T-helper 1 cell treated with Interleukin-12 subunit alpha and Interleukin-12 subunit beta and Interleukin-4 antibody, amounts not matched to agents 30 ng/mL and 1 ng/mL, for 36 hours (primary cell): ENCODE measurements at regions not wholly inside any gene's neighbourhood (a gene's known extent, or its start where the extent isn't known, plus 50 kb on each side); places are given as distances from the start of the nearest gene placed in this dataset.

Experiments used
- intact Hi-C: fragments of 100-400 bp; cut with micrococcal nuclease; formaldehyde crosslinking; loops from one replicate; pipeline ENCODE4 v1.15.1; 2024

DNA sequence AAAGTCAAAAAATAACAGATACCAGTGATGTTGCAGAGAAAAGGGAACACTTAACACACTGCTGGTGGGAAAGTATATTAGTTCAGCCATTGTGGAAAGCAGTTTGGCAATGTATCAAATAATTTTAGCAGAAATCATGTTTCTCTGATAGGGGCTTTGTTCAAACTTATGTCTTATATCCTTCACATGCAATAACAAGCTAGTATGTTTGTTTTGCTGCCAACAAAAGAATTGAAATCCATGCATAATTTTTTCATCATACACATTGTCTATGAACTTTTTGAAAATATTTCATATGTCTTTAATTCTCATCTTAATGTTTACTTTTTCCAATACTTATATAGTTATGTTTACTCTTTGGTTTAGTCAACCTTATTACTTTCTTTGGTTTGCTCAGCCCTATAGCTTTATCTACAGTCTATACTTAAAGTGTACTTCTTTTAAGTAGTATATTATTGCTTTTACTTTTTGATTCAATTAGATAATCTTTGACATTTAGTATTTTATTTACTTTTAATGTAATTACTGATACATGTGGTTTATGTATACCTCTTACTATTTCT, 639.6 kb upstream of the CBLB start:
- intact Hi-C loops = no loop called here

GRCh38 chr3:106510206-106510605, 641.4 kb upstream of the CBLB start:
- intact Hi-C loops = no loop called here

- intact Hi-C loops = no loop called here
Observed at GRCh38 chr3:106512846-106513245, 644.0 kb upstream of the CBLB start.

DNA sequence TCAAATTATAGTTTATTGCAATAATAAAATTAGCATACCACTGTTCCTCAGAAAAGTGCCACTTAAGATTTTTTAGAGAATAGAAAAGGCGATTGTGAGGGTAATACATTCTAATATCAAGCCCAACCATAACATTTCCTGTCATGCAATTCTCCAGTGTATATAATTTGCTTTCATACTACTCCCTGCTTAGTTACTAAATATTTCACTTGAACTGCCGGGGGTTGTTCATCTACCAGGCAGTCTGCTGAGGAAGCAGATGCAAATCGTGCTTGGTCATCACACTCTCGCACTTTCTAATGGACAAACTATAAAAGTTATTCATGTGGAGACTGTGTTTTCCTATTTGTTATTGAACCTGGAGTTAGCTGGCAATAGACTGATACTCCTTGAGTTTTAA, 645.6 kb upstream of the CBLB start:
- intact Hi-C loops = no loop called here

- intact Hi-C loops = no loop called here
Observed at GRCh38 chr3:106518516-106518915, 649.7 kb upstream of the CBLB start.

DNA sequence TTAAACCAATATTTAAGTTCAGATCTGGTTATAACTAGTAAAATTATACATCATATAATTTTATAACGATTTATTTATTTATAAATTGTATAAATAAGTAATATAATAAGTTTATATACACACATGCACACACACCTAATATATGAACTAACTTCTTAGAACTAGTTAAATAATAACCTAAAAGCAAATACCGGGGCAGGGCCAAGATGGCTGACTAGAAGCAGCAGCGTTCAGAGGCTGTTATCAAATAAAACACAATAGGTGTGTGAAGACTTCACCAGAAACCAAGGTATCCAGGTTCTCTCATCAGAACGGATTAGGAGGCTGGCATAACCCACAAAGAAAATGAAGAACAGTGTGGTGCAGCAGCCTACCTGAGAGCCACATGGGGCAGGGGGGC, 653.6 kb upstream of the CBLB start:
- intact Hi-C loops = no loop called here

DNA sequence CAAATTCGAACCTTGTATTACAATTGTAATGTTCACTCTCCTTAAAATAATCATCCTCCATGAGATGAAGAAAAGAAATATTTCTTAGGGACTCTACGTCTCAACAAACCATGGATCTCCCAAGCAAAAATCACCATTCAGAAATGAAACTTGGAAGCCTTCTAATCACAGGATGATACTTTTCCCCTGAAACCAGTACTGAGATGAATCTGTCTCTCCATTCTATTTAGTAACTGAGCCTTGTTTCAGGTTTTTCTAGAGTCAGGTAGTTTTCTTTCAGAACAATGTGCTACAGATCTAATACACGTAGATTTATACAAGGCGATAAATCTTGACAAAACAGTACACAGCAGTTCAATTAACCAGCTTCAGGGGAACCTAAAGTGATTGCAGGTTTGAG, 660.1 kb upstream of the CBLB start:
- intact Hi-C loops = no loop called here

DNA sequence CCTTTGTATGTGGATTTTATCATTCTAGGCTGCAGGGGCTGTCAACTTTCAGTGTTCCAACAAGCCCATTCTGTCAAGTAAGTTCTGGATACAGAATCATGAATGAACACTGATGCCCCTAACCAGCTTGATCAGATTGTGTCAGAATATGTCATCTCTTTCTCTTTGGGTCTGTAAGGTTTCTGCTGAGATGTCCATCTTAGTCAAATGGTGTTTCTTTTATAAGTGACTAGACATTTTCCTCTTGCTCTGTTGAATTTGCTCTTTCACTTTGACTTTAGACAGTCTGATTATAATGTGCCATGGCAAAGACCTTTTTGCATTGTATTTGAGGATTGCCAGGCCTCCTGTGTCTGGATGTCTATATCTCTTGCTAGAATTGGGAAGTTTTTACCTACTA, 660.9 kb upstream of the CBLB start:
- intact Hi-C loops = loop anchor here (5.0 kb wide), 3 partner anchors 78 to 197 kb away; no protein-coding TSS in a partner anchor

- intact Hi-C loops = loop anchor here (5.0 kb wide), 3 partner anchors 77 to 198 kb away; no protein-coding TSS in a partner anchor
Observed at GRCh38 chr3:106530367-106530766, 661.6 kb upstream of the CBLB start.

- intact Hi-C loops = loop anchor here (5.0 kb wide), 3 partner anchors 75 to 200 kb away; no protein-coding TSS in a partner anchor
Observed at GRCh38 chr3:106531771-106532329, 663.0 kb upstream of the CBLB start.

DNA sequence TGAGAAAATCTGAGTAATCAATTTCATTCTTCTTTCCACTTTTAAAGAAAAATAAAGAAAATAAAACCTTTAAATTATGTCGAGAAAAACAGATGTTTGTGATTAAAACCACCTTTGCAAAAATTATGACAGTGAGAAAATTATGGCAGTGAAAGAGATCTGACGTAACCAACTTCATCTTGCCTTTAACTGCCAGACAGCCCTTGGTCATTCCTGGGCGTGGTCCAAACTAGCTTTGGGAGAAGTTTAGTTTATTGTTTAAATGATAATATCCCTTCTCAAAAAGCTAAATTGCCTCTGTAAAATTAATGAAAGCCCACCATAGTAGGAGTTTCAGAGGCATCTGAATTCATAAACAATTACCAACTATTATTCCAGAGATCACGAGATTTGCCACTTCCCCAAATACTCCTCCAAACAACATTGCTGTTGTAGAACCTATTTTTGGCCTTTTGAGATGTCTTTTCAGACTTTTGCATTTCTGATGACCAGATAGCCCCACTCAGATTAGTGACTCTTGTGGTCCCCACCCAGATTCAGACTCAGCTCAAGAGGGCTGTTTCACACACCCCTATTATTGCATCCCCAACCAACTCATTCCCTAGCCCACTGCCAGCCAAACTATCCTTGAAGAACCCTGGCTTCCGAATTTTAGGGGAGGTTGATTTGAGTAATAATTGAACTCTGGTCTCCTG, 664.4 kb upstream of the CBLB start:
- intact Hi-C loops = loop anchor here (5.0 kb wide), 3 partner anchors 74 to 201 kb away; no protein-coding TSS in a partner anchor

DNA sequence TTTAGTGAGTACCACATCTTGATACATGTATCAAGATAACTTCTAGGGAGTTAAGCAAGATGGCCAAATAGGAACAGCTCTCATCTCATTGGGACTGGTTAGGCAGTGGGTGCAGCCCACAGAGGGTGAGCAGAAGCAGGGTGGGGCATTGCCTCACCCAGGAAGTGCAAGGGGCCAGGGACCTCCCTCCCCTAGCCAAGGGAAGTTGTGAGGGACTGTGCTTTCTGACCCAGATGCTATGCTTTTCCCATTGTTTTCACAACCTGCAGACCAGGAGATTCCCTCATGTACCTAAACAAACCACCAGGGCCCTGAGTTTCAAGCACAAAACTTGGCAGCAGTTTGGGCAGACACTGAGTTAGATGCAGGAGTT, 665.0 kb upstream of the CBLB start:
- intact Hi-C loops = loop anchor here (5.0 kb wide), 3 partner anchors 74 to 201 kb away; no protein-coding TSS in a partner anchor

- intact Hi-C loops = loop anchor here (5.0 kb wide), 3 partner anchors 73 to 202 kb away; no protein-coding TSS in a partner anchor
Observed at GRCh38 chr3:106534206-106534605, 665.4 kb upstream of the CBLB start.

DNA sequence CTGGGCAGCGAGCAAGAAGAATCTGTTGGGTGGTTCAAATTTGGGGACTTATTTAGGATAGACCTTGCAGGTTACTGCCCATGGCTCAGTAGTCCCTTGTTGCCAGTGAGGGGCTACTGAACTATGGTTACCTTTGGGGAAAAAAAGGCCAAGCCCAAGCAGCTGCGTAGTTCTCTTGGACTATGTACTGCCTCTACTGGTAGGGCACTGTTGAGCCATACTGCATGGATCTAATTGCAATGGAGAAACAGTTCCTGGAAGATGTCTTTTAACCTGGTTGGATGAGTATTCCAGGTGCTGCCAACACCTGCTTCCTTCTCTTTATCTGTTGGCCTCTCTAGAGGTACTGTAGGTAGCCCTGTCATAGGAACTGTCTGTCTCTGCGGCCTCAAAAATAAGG, 671.9 kb upstream of the CBLB start:
- intact Hi-C loops = no loop called here

DNA sequence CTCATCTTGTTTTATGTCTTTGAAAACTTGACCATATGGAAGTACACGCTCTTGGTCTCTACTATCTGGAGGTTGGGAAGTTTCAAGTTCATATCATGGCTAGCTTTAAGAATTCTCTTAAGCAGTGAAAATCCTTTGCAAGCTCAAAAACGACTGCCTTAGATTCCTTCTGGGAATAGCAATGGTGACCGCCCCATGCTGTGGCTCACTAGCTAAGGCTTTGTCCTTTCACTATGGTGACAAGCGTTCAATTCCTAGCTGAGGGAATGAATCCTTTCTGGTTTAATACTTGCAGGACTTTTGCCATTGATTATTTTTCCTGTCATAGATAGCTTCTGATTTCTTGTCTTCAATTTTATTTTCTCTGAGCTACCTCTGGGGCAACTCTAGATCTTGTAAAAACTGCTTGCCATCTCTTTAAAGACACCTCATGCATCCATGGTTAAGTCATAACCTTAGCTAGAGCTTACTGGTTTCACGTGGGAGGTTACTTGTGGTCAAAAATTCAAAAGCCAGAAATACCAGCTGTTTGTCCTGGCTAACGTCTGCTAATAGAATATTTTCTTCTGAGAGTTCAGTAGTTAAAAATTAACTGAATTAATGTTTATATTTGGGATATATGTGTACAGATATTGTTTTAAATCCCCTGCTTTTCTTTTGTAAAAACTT, 673.4 kb upstream of the CBLB start:
- intact Hi-C loops = no loop called here

DNA sequence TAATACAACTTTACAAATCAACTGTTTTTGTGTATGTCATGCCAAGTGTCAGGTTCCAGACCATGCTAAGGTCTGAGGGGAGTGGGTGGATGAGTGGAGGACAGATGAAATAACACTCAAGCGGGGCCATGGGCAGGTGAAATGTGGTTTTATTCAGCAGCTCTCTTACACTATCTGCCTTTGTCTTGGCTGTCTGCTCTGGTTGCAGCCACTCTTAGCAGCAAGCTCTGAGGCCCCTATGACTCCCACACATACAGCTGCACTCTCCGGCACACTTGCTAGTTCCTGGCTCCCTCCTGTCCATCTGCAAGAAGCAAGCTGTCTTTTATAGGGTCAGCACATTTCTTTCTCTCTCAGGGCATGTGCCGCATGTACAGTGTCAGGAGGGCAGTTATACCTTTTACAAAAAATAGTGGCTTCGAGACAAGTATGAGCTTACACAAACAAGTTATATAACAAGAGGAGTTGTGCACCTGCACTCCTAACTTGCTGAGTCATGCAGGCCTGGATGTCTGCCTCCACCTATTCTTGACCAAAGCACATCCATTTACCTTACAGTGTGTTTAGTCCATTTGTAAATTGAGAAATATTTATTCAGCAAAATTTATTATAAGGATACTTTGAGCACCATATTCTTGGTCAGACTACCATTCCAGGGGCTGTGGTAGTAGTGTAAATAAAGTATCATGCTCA, 683.7 kb upstream of the CBLB start:
- intact Hi-C loops = no loop called here

DNA sequence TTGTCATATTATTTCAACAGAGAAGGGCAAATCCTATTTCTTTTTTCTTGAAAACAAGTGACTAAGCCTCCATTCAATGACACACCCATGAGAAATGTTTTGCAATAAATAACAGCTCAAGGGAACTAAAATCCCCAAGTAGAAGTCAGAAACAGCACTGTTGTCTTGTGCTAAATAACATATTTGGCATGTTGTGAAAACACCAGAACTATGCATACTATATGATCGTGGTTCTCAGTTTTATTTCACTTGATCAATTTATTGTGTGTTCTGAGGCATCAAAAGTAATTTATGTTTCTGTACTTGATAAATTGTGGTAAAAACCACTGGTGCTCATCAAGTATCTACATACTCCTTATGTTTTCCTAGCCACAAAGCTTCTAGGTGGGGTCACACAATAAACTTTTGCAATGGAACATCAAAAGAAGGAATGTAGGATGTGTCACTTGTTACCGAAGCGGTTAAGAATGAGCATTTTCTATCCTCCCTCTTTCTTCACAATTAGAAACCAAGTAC, 691.7 kb upstream of the CBLB start:
- intact Hi-C loops = no loop called here

- intact Hi-C loops = no loop called here
Observed at GRCh38 chr3:106566277-106566676, 697.5 kb upstream of the CBLB start.

GRCh38 chr3:106570426-106570825, 701.6 kb upstream of the CBLB start:
- intact Hi-C loops = no loop called here

DNA sequence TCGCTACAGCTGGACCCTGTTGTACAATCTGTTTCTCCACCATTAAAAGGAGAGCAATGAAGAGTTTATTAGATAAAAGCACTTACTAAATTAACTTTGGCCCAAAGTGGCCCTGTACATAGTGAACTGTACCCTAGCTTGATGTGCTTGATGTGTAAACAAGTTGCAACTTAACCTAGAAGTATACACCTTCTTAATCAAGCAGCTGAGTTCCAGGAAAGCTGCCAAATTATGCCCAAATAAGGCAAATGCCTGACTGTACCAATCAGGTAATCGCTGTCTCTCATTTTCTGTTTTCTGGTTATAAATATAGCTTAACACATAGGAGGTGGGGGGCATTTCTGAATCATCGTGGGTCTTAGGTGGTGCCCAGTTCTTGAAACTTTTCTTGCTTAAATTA, 704.8 kb upstream of the CBLB start:
- intact Hi-C loops = no loop called here

DNA sequence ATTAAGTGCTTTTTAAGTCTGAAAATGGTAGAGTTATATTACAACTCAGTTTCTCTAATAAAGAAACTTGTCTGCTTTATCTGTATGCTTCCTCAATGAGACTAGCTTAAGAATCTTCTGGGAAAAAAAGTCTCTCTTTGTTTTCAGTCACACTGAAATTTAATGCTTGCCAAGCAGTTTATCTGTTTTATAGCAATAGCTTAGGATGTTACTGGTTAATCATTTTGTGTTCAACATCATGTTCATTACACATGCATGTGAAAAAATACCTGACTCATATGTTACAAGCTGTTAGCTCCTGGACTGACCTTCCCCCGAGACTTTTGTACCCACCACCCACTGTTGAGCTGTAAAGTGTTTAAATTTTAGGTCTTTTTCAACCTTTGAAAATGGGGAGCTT, 706.2 kb upstream of the CBLB start:
- intact Hi-C loops = no loop called here
